GM10248 (cell line): ENCODE measurements at regions not wholly inside any gene's neighbourhood (a gene's known extent, or its start where the extent isn't known, plus 50 kb on each side); places are given as distances from the start of the nearest gene placed in this dataset.
"Not testable (repeated sequence)": the region's sequence is repeated elsewhere in the genome, so short reads cannot be mapped to it uniquely, and the experiment has no call there.

Experiments
- CTCF ChIA-PET: fragments of 300-600 bp; sonication (Branson Sonifier 250); formaldehyde crosslinking; extraction: SDS; loops from one replicate; lab custom pipeline; 2021; ENCODE audit warnings: antibody characterized with exemption; lab: Yijun Ruan, JAX
- POLR2A ChIA-PET: fragments of 350-650 bp; sonication (Branson Sonifier 250); formaldehyde crosslinking; extraction: SDS; loops from one replicate; lab custom pipeline; 2020; ENCODE audit warnings: antibody characterized with exemption; lab: Yijun Ruan, JAX
- DNase-seq: peaks from one replicate; pipeline ENCODE4 v3.0.0; 2012; ENCODE audit errors: extremely low spot score
- TF ChIP-seq, protein P1 (sequence below): IDR thresholded peaks from 2 replicates; pipeline ENCODE4 v1.5.1; 2012; ENCODE audit warnings: mild to moderate bottlenecking, low read depth; ENCODE audit errors: extremely low read depth, missing control alignments, control extremely low read depth

DNA sequence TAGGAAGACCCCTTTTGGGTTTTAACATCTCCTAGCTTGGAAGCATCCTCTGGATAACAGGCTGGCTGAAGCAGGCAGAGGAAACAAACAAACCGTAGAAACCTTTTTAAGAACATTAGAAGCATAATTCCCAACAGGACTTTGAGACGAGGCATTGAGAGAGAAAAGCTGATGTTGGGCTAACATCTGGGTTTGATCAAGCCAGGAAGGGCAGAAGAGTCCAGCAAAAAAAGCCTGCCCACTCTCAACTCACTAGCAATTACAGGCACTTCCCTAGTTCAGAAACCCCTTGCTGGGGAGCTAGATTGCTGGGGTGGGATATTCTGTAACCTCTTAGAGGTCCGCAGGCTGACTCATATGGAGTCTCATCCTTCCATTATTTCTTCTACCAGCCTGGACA lies 75.4 kb upstream of the CTNNA1 start:
- ChIA-PET POLR2A (no interaction called here), CTCF (no interaction called here)
- no peak for DNase-seq
- TF ChIP-seq, protein P1, sequence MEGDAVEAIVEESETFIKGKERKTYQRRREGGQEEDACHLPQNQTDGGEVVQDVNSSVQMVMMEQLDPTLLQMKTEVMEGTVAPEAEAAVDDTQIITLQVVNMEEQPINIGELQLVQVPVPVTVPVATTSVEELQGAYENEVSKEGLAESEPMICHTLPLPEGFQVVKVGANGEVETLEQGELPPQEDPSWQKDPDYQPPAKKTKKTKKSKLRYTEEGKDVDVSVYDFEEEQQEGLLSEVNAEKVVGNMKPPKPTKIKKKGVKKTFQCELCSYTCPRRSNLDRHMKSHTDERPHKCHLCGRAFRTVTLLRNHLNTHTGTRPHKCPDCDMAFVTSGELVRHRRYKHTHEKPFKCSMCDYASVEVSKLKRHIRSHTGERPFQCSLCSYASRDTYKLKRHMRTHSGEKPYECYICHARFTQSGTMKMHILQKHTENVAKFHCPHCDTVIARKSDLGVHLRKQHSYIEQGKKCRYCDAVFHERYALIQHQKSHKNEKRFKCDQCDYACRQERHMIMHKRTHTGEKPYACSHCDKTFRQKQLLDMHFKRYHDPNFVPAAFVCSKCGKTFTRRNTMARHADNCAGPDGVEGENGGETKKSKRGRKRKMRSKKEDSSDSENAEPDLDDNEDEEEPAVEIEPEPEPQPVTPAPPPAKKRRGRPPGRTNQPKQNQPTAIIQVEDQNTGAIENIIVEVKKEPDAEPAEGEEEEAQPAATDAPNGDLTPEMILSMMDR: no peak

DNA sequence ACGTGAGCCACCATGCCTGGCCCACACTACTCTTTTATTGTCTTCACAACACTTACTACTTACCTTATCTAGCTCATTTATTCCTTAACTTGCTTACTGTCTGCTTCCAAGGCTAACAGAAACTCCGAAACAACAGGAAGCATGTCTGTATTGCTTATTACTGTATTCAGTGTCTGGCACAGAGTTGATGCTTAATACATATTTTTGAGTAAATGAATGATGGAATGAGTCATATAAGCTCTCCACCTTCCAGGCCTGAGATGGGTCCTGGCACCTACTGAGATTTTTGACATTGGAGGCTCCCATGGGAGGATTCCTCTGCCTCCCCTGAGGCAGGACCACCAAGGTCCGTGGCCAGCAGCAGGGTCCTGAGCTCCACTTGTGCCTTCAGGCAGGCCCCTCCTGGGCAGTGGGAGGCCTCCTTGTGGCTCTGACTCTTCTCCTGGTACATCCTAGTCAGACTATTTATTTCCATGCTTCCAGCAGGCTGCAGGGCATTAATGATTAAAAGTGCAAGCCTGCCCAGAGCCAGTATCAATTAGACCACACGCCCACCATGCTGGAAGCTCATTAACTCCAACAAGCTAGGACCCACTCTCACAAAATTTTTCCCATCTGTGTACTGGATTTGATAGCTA lies 76.5 kb upstream of the CTNNA1 start:
- TF ChIP-seq, protein P1: no peak
- ChIA-PET CTCF (interaction anchor here (1.3 to 1.6 kb wide), 3 partner anchors 9 to 149 kb away, joined by 3 to 4 read pairs (median 3); no protein-coding TSS in a partner anchor), POLR2A (no interaction called here)
- no peak for DNase-seq

DNA sequence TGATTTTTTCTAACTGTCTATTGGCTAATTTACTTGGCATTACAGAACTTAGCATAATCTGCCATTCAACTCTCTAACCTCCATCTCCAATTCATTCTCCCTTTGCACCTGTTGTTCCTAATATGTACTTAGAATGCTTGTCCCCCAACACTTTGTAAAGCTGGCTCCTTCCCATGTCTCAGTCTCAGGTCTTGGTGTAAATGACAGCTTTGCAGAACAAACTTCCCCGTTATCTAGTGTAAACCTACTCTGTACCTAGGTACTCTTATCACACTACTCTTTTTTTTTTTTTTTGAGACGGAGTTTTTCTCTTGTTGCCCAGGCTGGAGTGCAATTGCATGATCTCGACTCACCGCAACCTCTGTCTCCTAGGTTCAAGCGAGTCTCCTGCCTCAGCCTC lies 77.2 kb upstream of the CTNNA1 start:
- no peak for DNase-seq
- ChIA-PET POLR2A (no interaction called here), CTCF (interaction anchor here (1.4 to 1.6 kb wide), 3 partner anchors 9 to 150 kb away, joined by 3 to 4 read pairs (median 3); no protein-coding TSS in a partner anchor)
- TF ChIP-seq, protein P1: no peak

DNA sequence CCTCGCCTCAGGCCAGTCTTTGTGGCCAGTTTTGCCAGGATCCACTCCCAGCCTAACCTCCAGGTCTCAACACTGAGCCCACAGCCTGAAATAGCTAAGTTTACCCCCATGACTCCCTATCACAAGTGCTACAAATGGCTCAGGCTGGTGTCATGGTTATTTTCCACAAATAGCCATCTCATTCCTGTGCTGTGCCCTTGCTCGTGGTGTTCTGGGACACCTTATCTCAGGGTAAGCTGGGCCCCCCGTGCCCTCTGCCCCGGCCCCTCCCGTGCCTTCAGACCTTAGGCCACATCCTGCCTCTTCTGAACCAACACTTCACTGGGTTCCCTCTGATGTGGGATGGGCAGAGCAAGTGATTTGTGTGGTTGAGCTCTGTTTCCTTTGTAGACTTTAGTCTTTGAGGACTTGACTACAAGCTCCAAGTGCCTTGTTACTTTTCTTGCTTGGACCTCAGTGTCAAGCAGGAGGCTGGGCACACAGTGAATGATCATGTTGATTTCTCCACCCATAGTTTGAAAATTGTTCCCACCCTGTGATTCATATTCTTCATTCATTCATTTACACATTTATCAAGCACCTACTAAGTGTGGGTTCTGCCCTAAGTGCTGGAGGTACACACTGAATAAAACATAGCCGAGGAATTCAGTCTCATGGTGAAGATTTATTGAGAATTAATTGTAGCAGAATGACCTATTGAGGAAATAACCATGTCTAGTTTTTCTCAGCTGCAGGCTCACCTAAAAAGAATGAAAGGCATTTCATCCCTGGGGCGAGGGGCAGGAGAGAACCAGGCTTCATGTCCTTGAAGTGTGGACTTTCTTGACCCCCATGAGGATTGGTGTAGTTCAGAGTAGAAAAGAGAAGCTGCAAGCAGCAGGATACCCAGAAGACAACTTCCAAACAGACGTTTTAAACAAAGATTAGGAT lies 84.5 kb upstream of the CTNNA1 start:
- TF ChIP-seq, protein P1: no peak
- no peak for DNase-seq
- POLR2A ChIA-PET: no interaction called here
- CTCF ChIA-PET: interaction anchor here (0.8 to 1.9 kb wide), 3 partner anchors 9 to 71 kb away, joined by 3 to 6 read pairs (median 3); no protein-coding TSS in a partner anchor

DNA sequence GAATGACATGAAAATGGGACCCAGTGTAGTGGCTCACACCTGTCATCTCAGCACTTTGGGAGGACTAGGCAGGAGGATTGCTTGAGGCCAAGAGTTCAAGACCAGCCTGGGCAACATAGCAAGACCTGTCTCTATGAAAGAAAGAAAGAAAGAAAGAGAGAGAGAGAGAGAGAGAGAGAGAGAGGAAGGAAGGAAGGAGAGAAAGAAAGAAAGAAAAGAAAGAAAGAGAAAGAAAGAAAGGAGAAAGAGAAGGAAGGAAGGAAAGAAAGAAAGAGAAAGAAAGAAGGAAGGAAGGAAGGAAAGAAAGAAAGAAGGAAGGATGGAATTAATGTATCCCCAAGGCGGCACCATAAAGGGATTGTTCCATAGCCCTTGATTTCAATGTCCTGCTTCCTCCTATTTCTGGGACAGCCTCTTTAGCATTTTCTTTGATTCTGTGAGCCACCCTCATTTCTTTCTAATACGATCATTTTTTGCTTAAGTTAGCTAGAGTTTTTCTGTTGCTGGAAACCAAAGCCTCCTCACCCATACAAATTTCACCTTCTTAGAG lies 85.4 kb upstream of the CTNNA1 start:
- DNase-seq, POLR2A ChIA-PET: not testable (repeated sequence)
- CTCF ChIA-PET: interaction anchor here (0.8 to 1.9 kb wide), 4 partner anchors 8 to 70 kb away, joined by 3 to 6 read pairs (median 4); no protein-coding TSS in a partner anchor

DNA sequence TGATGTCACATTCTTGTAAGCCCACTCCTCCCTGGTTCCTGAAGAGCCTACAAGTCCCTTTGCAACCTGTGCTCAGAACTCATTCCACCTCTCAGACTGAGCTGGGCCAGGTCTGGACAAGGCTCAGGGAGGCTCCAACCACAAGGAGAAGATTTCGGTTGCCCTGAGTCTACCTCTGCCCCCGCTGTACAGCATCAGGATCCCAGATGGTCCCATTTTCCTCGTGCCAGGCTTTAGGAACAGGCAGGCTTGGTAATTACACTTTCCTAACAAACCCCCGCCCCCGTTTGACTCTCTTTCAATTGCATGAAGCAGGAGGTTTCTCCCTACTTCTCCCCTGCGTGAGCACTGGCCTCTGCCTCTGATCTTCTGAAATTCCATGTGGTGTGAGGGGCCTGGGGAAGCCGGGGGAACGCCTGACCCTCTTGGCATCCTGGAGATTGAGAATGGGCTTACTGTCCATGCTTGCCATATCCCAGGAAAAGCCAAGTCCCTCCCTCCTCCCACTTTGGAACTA lies 86.9 kb upstream of the CTNNA1 start:
- DNase-seq: no peak
- ChIA-PET POLR2A (no interaction called here), CTCF (interaction anchor here (1.0 to 1.3 kb wide), 3 partner anchors 11 to 435 kb away, joined by 3 to 4 read pairs (median 3); no protein-coding TSS in a partner anchor)
- TF ChIP-seq, protein P1: no peak
